Neural progenitor cell (in vitro differentiated cells): ENCODE measurements at regions not wholly inside any gene's neighbourhood (a gene's known extent, or its start where the extent isn't known, plus 50 kb on each side); places are given as distances from the start of the nearest gene placed in this dataset.
"Not testable (repeated sequence)": the region's sequence is repeated elsewhere in the genome, so short reads cannot be mapped to it uniquely, and the experiment has no call there.

ENCODE experiments used
- CTCF ChIP-seq: fragments of 200-600 bp; sonication (generic); IDR thresholded peaks from 2 replicates; pipeline ENCODE4 v1.5.1; 2017; ENCODE audit warnings: antibody characterized with exemption, mild to moderate bottlenecking
- EZH2 ChIP-seq: fragments of 200-600 bp; sonication (generic); IDR thresholded peaks from 2 replicates; pipeline ENCODE4 v1.6.1; 2017; ENCODE audit warnings: antibody characterized with exemption, mild to moderate bottlenecking, moderate library complexity

- TF ChIP-seq CTCF, EZH2: not testable (repeated sequence)
Observed at GRCh38 chr15:20215700-20216099, 325.9 kb downstream of the GOLGA6L6 start.
